SK-N-MC (cell line): ENCODE measurements at regions not wholly inside any gene's neighbourhood (a gene's known extent, or its start where the extent isn't known, plus 50 kb on each side); places are given as distances from the start of the nearest gene placed in this dataset.

ENCODE experiments used
- DNase-seq: peaks from one replicate; pipeline ENCODE4 v3.0.0-alpha.2; 2011; ENCODE audit warnings: low read depth, low spot score
- H3K27ac ChIP-seq: fragments of 200-600 bp; sonication (generic); 2 replicates; pipeline ENCODE4 v1.5.1; 2016; ENCODE audit warnings: mixed run types
- H3K36me3 ChIP-seq: fragments of 200-600 bp; sonication (generic); 2 replicates; pipeline ENCODE4 v1.6.1; 2017; ENCODE audit warnings: antibody characterized with exemption, low read length, mixed read lengths; ENCODE audit not compliant: insufficient read depth
- H3K4me3 ChIP-seq: fragments of 200-600 bp; sonication (generic); 2 replicates; pipeline ENCODE4 v1.5.1; 2016
- H3K9ac ChIP-seq: fragments of 200-600 bp; sonication (generic); 2 replicates; pipeline ENCODE4 v1.8.0; 2017; ENCODE audit warnings: mixed run types, mixed read lengths; ENCODE audit not compliant: insufficient read length
- H3K9me3 ChIP-seq: fragments of 200-600 bp; sonication (generic); 2 replicates; pipeline ENCODE4 v1.6.1; 2017; ENCODE audit warnings: low read depth, mild to moderate bottlenecking, antibody characterized with exemption, low read length, moderate library complexity, mixed read lengths
- EZH2 ChIP-seq: fragments of 200-600 bp; sonication (generic); IDR thresholded peaks from one replicate; pipeline ENCODE4 v1.6.1; 2017; ENCODE audit warnings: antibody characterized with exemption
- FOXP2 ChIP-seq: optimal IDR thresholded peaks from 2 replicates; pipeline ENCODE3; 2011; ENCODE audit warnings: mild to moderate bottlenecking, moderate library complexity; ENCODE audit not compliant: insufficient read depth; ENCODE audit errors: extremely low read length, control extremely low read depth
- POLR2AphosphoS5 ChIP-seq: IDR thresholded peaks from 2 replicates; pipeline ENCODE4 v1.6.1; 2012; ENCODE audit warnings: mild to moderate bottlenecking, low read depth, low read length, borderline replicate concordance

- Histone ChIP-seq H3K4me3 (no peak overlapping the region), H3K9me3 (no peaks in the 10 kb centered on the region), H3K27ac (no peak overlapping the region), H3K36me3 (no peaks in the 10 kb centered on the region), H3K9ac (no peak overlapping the region)
- no peak for DNase-seq
- TF ChIP-seq POLR2AphosphoS5: no peak
- TF ChIP-seq FOXP2: no peak
- TF ChIP-seq EZH2: no peak
These were observed 256.9 kb downstream of the ERMARD start for GRCh38 chr6:170008294-170008785.

GRCh38 chr6:170007468-170008293, 256.3 kb downstream of the ERMARD start:
- Histone ChIP-seq H3K4me3 (no peak overlapping the region), H3K9me3 (no peaks in the 10 kb centered on the region), H3K36me3 (no peaks in the 10 kb centered on the region), H3K27ac (no peak overlapping the region), H3K9ac (no peak overlapping the region)
- TF ChIP-seq POLR2AphosphoS5 (no peak), FOXP2 (no peak), EZH2 (no peak)
- DNase-seq: no peak

- Histone ChIP-seq H3K27ac (no peak overlapping the region), H3K4me3 (no peak overlapping the region), H3K9ac (no peak overlapping the region), H3K9me3 (no peaks in the 10 kb centered on the region), H3K36me3 (no peaks in the 10 kb centered on the region)
- no peak for DNase-seq
- TF ChIP-seq FOXP2 (no peak), POLR2AphosphoS5 (no peak)
These were observed 255.6 kb downstream of the ERMARD start for GRCh38 chr6:170006900-170007467.

- TF ChIP-seq FOXP2 (no peak), POLR2AphosphoS5 (no peak), EZH2 (no peak)
- no peak overlapping the region for H3K9ac ChIP-seq
- H3K9me3 ChIP-seq: no peaks in the 10 kb centered on the region
- no peak overlapping the region for H3K27ac ChIP-seq
- no peaks in the 10 kb centered on the region for H3K36me3 ChIP-seq
- DNase-seq: no peak
- H3K4me3 ChIP-seq: no peak overlapping the region
These were observed 254.9 kb downstream of the ERMARD start for GRCh38 chr6:170006071-170006899.

DNA sequence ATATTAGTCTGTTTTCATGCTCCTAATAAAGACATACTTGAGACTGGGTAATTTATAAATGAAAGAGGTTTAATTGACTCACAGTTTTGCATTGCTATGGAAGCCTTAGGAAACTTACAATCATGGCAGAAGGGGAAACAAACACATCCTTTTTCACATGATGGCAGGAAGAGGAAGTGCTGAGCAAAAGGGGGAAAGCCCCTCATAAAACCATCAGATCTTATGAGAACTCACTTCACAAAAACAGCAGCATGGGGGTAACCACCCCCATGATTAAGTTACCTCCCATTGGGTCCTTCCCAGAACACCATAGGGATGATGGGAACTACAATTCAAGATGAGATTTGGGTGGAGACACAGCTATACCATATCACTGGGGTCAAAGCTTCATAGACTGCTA, 254.2 kb downstream of the ERMARD start:
- no peak overlapping the region for H3K9ac ChIP-seq
- no peak overlapping the region for H3K4me3 ChIP-seq
- no peak overlapping the region for H3K27ac ChIP-seq
- TF ChIP-seq FOXP2 (no peak), EZH2 (no peak), POLR2AphosphoS5 (no peak)
- no peaks in the 10 kb centered on the region for H3K9me3 ChIP-seq
- no peaks in the 10 kb centered on the region for H3K36me3 ChIP-seq
- no peak for DNase-seq

DNA sequence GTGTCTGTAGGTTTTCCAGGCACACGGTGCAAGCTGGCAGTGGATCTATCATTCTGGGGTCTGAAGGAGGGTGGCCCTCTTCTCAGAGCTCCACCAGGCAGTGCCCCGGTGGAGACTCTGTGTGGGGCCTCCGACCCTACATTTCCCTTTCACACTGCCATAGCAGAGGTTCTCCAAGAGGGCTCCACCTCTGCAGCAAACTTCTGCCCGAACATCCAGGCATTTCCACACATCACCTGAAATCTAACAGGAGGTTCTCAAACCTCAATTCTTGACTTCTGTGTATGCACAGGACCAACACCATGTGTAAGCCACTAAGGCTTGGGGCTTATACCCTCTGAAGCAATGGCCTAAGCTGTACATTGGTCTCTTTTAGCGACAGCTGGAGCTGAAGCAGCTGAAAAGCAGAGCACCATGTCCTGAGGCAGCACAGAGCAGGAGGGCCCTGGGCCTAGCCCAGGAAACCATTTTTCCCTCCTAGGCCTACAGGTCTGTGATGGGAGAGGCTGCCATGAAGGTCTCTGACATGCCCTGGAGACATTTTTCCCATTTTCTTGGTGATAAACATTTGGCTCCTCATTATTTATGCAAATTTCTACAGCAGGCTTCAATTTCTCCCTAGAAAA, 253.3 kb downstream of the ERMARD start:
- TF ChIP-seq FOXP2: no peak
- TF ChIP-seq EZH2: no peak
- no peak for TF ChIP-seq POLR2AphosphoS5
- H3K4me3 ChIP-seq: no peak overlapping the region
- DNase-seq: no peak
- H3K9ac ChIP-seq: no peak overlapping the region
- H3K9me3 ChIP-seq: no peaks in the 10 kb centered on the region
- no peaks in the 10 kb centered on the region for H3K36me3 ChIP-seq
- H3K27ac ChIP-seq: no peak overlapping the region

DNA sequence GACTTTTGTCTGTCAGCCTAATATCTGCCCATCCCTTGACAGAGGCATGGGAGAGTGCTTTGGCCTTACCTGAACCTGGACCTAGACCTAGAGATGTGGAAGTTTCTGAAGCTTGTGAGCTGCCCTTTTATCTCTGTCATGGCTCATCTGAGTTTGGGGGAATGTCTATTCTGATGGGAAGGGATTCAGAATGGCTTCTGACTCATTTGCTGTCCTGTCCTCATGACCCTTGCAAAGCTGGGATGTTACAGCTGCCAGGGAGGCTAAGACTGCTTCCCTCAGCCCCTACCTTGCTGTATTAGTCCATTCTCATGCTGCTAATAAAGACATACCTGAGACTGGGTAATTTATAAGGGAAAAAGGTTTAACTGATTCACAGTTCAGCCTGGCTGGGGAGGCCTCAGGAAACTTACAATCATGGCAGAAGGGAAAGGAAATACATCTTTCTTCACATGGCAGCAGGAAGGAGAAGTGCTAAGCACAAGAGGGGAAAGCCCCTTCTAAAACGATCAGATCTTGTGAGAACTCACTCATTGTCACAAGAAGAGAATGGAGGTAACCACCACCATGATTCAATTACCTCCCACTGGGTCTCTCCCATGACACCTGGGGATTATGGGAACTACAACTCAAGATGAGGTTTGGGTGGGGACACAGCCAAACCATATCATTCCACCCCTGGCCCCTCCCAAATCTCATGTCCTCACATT, 252.2 kb downstream of the ERMARD start:
- Histone ChIP-seq H3K9me3 (no peaks in the 10 kb centered on the region), H3K36me3 (no peaks in the 10 kb centered on the region), H3K27ac (no peak overlapping the region), H3K4me3 (no peak overlapping the region), H3K9ac (no peak overlapping the region)
- TF ChIP-seq FOXP2 (no peak), POLR2AphosphoS5 (no peak), EZH2 (no peak)
- DNase-seq: no peak
